Spleen (tissue), 7 donors: ENCODE measurements at regions not wholly inside any gene's neighbourhood (a gene's known extent, or its start where the extent isn't known, plus 50 kb on each side); places are given as distances from the start of the nearest gene placed in this dataset.

Experiments used
- CTCF ChIP-seq, 11 experiments: fragments of 200-600 bp in 7 of 11; fragments of 450-650 bp in 4 of 11; sonication (generic) in 4 of 11; IDR thresholded peaks in 8 of 11; conservative IDR thresholded peaks in 3 of 11; 1 replicate in 7 of 11; 2 replicates in 4 of 11; pipeline versions ENCODE4 v1.4.0 to v1.8.0; 2016 to 2021; ENCODE audit warnings: antibody characterized with exemption in 11 of 11, inconsistent platforms in 4 of 11, mild to moderate bottlenecking in 1 of 11
- POLR2A ChIP-seq, 3 donors: fragments of 450-650 bp; IDR thresholded peaks; one replicate each; pipeline ENCODE4 v1.5.1; 2017; ENCODE audit warnings: antibody characterized with exemption in 3 of 3, mild to moderate bottlenecking in 1 of 3
- donor health status: DM: no; HTN: no; CAD: no; lungs with moderate emphysema.
- donor health status: DM: no; HTN: no; CAD: no.
- donor health status: DM: no; HTN: no; CAD: no.

GRCh38 chr13:106637519-106637918 lies 69.6 kb upstream of the ARGLU1 start:
- no peak for TF ChIP-seq CTCF (IDR thresholded peaks at IDR 0.05 in 8 of 11, conservative IDR thresholded peaks at IDR 0.05 in 3 of 11)
- TF ChIP-seq POLR2A (IDR thresholded peaks at IDR 0.05), result no peak
